ENCODE measurements at regions not wholly inside any gene's neighbourhood (a gene's known extent, or its start where the extent isn't known, plus 50 kb on each side); places are given as distances from the start of the nearest gene placed in this dataset.
"Not testable (repeated sequence)": the region's sequence is repeated elsewhere in the genome, so short reads cannot be mapped to it uniquely, and the experiment has no call there.

- no peak for DNase-seq (ENCODE audit: low spot score)
- Histone ChIP-seq H3K4me3 (no peak overlapping the region), H3K27ac (no peak overlapping the region)
- TF ChIP-seq, protein P1, sequence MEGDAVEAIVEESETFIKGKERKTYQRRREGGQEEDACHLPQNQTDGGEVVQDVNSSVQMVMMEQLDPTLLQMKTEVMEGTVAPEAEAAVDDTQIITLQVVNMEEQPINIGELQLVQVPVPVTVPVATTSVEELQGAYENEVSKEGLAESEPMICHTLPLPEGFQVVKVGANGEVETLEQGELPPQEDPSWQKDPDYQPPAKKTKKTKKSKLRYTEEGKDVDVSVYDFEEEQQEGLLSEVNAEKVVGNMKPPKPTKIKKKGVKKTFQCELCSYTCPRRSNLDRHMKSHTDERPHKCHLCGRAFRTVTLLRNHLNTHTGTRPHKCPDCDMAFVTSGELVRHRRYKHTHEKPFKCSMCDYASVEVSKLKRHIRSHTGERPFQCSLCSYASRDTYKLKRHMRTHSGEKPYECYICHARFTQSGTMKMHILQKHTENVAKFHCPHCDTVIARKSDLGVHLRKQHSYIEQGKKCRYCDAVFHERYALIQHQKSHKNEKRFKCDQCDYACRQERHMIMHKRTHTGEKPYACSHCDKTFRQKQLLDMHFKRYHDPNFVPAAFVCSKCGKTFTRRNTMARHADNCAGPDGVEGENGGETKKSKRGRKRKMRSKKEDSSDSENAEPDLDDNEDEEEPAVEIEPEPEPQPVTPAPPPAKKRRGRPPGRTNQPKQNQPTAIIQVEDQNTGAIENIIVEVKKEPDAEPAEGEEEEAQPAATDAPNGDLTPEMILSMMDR (IDR thresholded peaks at IDR 0.05) = no peak
These were observed 73.8 kb downstream of the SLC25A46 start for GRCh38 chr5:110812639-110813038.

DNA sequence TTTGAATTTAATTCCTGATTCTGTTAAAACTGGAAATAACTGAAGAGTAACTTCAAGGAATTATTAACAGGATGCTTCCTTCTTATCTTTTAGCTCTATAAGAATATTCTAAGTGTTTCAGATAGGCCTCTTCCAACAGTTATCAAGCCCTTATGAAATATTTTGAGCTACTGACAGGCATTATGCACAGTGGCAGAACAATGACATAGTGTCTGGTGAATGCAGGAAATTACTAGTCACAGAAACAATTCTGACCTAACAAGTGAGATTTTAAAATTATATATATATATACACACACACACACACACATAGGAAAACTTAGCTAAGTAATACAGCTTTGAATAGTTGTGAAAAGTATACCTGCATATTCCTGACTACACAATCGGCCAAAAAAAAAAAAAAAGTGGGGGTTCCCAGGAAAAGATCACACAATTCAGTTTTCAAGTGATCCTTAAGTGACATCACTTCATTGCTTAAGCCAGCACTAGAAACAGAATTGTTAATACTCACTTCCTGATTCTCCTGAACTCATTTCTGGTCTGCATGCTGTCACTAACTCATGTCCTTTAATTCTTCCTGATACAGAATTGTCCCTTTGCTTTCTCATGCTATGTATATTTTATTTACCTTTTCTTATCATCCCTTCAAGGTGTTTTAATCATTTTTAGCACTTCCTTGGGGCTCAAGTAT is 77.3 kb downstream of the SLC25A46 start:
- no peak for DNase-seq (ENCODE audit: low spot score)
- no peak overlapping the region for H3K27ac ChIP-seq
- no peak overlapping the region for H3K4me3 ChIP-seq
- TF ChIP-seq, protein P1 (IDR thresholded peaks at IDR 0.05) = no peak

GRCh38 chr5:110817459-110817858 is 78.7 kb downstream of the SLC25A46 start:
- Histone ChIP-seq H3K27ac (no peak overlapping the region), H3K4me3 (no peak overlapping the region)
- TF ChIP-seq, protein P1 (IDR thresholded peaks at IDR 0.05) = no peak
- DNase-seq (ENCODE audit: low spot score) = no peak

- DNase-seq (ENCODE audit: low spot score) = no peak
These were observed 84.8 kb downstream of the SLC25A46 start for GRCh38 chr5:110823571-110823970.

DNA sequence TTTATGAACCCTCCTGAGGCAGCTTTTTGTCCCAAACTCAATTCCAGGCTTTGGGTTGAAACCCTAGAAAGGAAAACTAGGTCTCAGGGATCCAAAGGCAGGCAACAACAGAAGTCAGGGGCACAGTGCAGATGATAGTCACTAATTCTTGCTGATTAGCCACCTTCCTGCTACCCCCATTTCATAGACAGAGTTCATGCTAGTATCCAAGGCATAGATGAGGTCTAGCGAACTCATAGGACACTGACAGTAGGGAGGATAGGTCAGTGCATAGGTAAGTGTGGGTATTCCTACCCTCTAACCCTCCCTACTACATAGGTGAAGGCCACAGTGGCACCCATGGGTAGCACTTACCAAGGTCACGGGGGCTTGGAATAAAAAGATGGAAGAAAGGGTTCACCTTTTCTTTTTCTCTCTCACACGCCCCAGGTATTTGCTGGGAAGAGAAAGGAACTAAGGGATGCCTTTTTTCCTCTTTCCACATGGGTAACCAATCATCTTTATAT is 86.2 kb downstream of the SLC25A46 start:
- DNase-seq (ENCODE audit: low spot score) = no peak
- Histone ChIP-seq H3K27ac (no peak overlapping the region), H3K4me3 (no peak overlapping the region)
- TF ChIP-seq, protein P1 (IDR thresholded peaks at IDR 0.05) = no peak

More at GRCh38 chr5:110823571-110823970, 84.8 kb downstream of the SLC25A46 start:
- H3K27ac ChIP-seq = no peak overlapping the region
- no peak overlapping the region for H3K4me3 ChIP-seq
- TF ChIP-seq, protein P1 (IDR thresholded peaks at IDR 0.05) = no peak

DNA sequence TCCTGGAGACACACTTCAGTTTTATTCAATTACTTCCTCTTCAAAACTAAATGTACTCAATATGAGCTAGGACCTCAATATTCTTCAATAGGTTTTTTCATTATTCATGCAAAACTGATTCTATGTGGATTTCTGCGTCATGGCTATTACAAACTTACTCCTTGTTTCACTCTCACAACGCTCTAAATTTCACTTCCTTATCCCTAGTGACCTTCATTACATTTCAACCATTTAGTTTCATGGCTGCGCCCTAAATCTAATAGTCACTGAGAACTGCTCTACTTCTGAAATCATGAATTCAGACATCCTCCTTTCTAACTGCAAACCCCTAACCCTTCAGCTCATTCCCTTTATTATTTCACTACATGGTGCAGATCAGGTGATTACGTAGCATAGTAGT is 93.9 kb downstream of the SLC25A46 start:
- DNase-seq (ENCODE audit: low spot score) = no peak
- TF ChIP-seq, protein P1 (IDR thresholded peaks at IDR 0.05) = no peak
- H3K27ac ChIP-seq = no peak overlapping the region
- no peak overlapping the region for H3K4me3 ChIP-seq

DNA sequence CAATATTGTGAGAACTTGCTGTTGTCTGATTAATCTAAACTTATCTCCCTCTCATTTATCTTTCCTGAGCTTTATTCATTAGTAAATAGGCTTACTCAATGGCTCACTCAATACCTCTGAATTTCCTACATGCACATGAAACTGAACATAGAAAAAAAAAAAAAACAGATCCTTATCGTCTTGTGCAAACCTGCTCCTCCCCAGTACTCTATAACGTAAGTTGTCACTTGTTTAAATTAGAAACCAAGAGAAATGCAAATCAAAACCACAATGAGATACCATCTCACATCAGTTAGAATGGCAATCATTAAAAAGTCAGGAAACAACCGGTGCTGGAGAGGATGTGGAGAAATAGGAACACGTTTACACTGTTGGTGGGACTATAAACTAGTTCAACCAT is 96.1 kb downstream of the SLC25A46 start:
- DNase-seq (ENCODE audit: low spot score); H3K27ac ChIP-seq: not testable (repeated sequence)

More for the DNA sequence above, 96.1 kb downstream of the SLC25A46 start:
- not testable (repeated sequence) for H3K4me3 ChIP-seq

All from coronary artery (tissue), 2 donors.